ENCODE measurements at regions not wholly inside any gene's neighbourhood (a gene's known extent, or its start where the extent isn't known, plus 50 kb on each side); places are given as distances from the start of the nearest gene placed in this dataset.

DNA sequence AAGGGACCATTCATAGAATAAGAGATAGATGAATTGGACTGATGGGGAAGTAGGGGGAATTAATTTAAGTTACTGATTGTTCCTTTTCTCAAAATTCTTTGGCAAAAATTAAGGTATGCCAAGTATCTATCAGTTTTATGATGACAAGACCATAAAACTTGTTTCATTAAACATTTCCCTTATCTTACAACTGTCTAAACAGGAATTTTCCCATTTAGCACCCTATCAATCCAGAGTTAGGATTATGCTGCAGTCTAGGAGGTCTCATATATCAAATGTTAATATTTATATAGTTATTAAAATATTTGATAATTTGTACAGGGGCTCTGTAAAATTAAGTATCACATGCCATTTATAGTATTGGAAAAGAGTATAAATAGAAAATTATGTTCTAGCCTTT, 51.5 kb upstream of the ARID1B start:
- DNase-seq, result no peak

DNA sequence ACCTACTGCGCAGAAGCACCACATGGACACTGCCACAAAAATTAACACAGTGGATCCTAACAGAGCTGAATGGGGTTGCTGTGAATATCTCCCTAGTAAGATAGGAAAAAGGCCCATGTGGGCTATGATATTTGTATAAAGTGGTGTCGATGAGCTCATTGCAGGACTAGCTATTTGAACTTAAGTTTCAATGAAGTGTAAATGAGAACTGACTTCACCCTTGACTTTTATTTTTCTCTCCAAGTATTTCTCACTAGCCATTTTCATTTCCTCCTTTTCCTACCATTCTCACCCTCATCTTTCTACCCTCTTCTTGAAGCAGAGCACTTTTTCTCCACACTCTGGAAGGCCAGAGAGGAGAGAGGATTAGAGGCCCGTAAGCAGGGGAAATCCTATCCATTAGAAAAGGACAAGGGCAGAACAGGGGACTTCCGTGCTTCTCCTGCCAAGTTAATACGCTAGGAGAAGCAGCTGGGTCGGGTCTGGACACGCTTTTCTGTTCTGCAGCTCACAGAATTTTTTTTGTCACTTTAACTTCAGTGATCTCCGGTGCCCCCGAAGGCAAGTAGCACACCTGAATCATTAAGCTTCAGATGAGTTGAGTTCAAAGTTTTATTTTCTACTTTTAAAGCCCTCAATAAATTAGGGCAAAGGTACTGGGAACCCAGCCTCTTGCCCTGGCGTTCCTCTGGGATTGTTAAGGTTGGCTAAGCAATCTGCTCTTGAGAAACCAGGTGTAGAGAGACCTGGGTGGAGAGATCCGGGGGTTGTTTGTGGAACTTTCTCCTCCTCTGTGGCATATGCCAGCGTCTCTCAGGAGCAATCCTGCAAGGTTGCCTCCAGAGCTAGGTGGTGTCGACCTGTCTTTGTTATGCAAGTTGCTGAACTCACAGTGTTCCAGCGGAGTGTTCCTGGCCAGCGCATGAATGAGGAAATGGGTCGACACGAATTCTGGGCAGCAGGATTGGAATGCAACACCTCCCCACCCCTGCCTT, 56.2 kb upstream of the ARID1B start:
- peak; percentile 64 for DNase-seq

DNA sequence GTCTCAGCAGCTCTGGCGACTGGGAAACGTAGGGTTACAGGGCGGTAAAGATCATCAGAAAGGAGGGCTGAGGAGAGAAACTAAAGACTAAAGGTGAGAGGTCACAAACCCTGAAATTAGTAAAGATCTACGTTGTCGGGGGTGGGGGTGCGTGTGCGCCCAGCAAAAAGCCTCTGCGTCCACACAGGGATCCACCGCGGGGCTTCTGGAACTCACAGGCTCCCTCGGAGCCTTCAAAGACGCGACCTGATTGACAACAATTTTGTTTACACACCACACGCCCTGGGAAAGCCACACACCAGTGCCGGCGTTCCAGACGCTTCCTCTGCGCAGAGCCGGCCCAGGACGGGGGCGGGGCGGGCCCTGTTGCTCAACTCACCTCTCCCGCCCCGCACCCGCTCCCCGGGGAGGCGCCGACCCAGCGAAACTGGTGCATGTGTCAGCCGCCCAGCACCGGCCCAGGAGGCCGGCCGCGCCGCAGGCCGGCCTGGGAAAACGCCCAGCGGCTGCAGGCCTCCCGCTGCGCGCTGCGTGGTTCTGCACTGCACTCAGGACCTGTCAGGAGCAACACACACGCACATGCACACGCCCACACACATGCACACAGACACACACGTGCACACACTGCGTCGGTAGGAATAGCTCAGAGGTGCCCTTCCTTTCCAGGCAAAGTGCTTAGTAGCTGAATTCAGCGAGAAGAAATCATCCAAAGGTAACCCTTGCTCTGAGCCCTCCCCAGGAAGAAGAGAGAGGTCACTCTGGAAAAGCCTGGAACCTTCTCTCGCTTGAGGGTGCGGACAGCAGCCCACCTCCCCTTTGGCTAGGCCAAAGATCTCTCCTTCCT, 57.2 kb upstream of the ARID1B start:
- DNase-seq, result peak; percentile 97

DNA sequence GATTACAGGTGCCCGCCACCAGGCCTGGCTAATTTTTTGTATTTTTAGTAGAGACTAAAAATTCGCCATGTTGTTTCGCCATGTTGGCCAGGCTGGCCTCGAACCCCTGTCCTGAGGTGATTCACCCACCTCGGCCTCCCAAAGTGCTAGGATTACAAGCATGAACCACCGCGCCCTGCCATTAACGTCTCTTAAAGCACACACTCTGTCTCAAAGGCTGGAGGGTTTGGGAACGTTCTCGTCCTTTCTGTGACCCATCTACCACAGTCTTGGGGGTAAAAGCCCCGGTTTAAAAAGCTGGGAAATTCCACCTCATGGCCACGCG, 57.8 kb upstream of the ARID1B start:
- no peak for DNase-seq

DNA sequence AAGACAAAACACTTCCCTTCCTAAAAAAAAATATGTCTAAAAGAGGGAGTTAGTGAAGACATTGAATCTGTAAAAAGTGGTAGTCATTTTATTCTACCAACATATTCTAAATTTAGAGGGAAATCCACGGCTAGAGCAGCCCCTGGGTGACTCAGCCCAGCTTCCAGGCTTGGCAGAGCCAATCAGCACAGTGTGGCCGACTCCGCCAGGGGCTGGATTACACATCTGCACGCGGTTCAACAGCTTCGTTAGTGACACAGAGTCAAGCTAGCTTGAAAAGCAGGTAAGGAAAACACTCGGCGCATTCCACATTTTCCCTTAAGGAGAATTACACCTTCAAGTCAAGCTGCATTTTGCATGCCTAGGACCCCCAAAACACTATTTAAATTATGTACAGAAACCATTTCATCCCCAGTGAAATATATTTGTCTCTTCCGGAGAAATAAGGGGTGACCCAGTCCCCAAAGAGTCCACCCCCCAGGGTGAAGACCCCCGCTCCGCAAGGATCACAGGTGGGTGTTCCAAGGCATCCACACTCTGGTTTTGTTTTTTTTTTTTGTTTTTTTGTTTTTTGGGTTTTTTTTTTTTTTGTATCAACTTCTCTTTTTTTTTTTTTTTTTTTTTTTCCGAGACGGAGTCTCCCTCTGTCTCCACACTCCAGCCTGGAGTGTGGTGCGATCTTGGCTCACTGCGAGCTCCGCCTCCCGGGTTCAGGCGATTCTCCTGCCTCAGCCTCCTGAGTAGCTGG, 58.4 kb upstream of the ARID1B start:
- peak; percentile 93 for DNase-seq

DNA sequence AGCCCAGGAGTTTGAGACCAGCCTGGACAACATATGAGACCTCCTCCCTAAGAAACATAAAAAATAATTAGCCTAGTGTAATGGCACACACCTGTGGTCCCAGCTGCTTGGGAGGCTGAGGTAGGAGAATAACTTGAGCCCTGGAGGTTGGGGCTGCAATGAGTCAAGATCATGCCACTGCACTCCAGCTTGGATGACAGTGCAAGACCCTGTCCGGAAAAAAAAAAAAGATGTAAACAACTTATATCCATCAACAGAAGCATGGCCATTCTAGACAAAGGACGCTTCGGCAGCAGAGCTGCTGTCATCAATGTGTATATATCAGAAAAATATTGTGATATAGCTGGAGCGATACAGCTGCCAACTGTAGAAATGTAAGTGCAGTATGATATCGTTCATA, 59.6 kb upstream of the ARID1B start:
- no peak for DNase-seq

DNA sequence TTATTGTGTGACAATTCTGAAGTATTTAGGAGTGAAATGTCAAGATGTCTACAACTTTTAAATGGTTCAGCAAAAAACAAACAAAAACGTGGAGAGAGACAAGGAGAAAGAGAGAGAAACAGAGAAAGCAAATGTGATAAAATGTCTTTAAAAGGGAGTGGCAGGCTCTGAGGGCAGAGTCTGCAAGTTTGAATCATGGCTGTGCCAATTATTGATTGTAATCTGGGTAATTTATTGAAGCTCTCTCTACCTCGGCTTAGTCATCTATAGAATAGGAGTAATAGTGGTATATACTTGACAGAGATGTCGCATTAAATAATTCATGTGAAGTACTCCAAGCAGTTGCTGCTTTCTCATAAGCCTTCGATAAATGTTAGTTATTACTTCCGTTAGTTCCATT, 61.3 kb upstream of the ARID1B start:
- no peak for DNase-seq

DNA sequence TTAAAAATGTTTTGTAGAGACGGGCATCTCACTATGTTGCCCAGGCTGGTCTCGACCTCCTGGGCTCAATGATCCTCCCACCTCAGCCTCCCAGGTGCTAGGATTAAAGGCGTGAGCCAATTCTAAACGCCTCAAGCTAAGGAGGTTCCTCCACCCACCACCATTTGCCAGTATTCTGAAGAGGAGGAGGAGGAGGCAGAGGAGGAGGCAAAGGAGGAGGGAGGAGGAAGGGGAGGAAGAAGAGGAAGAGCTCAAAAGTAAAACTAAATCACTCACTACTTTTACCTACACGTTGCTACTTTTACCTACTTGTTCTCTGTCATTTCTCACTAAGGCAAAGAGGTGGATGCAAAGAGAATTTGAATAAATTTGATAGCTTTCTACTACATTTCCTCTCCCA, 63.6 kb upstream of the ARID1B start:
- DNase-seq, result no peak

DNA sequence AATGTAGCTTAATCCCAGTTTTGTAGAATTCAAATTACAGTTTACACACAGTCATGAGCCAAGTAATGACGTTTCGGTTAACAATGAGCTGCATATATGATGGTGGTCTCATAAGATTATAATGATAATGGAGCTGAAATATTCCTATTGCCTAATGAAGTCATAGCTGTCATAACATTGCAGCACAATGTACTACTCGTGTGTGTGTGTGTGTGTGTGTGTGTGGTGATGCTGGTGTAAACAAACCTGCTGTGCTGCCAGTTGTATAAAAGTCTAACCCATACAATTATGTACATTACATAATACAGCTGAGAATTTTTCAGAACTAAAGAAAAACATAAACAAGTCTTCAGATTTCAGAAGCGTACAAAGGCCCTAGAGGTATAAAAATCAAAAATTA, 66.7 kb upstream of the ARID1B start:
- no peak for DNase-seq

DNA sequence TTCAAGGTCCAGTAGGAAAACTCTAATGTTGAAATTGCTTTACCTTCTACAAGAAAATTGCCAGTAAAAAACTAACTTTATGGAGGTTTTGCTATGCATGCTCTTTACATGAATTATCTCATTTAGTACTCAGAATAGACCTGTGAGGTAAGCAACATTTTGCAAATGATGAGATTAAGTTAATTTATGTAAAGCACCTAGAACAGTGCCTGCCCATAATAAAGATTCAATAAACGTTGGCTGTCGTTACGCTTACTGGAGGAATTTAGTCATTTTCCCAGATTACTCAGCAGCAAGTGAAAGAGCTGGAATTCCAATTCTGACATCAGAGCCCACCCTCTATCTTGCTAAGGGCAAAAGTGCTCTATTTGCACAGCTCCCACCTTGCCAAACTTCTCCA, 69.4 kb upstream of the ARID1B start:
- no peak for DNase-seq

DNA sequence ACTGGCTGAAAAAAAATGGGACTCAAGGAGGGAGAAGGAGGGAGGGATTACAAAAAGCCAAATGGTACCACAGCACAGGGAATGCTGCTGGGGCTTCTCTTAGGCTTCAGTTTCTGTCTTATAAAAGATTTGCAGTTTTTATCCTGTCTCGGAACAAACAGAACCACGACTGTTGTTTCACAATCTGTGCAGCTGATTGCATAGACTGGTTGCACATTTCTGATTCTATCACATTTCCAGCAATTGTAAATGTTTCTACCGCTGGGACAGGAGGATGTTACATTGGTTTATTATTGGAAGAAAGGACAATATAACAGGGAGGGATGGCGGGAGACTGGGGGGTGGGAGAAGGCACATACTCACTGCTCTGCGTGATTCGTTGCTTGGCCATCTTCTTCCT, 73.5 kb upstream of the ARID1B start:
- DNase-seq, result no peak

DNA sequence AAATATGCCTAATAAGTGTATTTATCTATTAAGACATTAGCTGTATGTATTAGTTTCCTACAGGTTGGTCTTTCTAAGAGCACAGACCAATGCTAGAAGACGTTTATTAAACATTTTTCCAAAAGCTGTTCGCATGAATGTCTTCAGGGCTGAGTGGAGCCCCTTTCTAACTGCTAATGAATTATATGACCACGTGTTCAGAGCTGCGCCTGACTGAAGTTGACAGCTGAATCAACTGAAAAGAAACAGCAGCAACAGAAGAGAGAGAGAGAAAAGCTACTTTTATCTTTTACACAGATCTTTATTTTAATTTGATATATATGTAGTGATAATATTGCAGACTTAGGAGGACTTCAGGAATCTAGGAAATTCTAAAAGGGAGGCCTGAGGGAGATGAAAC, 75.2 kb upstream of the ARID1B start:
- DNase-seq, result no peak

DNA sequence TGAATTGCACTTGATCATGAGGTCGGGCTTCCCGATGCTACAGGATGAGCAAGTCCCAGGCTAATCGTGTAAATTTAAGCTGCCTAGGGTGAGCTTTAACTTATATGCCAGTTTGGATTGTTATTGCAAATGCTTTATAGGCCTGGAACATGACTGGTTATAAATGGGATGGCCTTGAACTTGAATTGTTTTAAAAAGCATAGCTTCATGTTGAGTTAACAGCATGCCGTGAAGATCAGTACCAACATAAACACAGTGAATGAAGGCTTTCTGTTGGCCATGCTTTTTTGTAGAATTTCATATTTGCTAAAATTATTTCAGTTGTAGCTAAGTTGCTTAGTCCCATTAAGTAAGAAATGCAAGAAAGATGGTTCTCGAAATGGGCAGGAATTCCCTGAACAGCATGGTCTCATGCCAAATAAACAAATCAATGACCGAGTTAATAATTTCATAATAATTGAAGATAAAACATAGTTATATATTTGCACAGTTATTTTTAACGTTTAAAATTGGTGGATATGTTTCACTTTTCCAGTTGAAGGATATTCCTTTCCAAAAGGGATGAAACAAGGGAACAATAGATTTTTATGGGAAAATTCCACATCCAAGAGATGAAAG, 76.6 kb upstream of the ARID1B start:
- DNase-seq, result no peak

DNA sequence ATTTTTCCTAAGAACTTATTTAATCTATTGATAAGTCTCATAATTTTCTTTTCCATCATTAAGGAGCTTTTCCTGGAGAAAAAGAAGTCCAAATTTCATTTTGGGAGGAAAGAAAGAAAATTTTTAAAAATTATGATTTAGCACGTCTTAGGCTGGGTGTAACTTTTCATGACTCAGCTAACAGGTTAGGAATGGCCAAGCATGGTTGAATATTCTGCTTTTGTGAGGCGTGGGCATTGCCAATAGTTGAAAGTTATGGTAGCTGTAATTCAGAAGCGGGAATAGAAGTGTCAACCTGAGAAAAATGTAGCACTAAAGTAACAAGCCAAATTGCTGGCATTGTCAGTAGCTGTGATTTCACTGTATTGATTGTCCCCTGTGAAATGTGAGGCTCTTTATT, 77.2 kb upstream of the ARID1B start:
- no peak for DNase-seq

DNA sequence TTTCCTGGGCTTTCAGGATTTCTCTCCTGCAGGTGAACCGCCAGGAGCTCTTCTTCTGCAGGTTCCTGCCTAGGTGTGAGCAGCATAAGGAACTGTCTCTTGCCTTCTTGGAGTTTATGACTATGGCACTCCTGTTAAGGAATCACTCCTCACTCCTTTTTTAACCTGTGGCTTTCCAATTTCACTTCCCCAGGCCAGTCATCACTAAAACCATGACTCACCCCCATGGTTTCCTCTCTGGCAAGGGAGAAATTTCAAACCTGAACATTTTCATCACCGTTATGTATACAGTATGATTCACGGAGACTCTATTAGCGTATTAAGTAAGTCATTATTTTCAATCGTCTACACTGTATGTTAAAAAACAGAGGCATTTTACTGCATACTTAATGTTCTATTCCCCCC, 78.2 kb upstream of the ARID1B start:
- no peak for DNase-seq

DNA sequence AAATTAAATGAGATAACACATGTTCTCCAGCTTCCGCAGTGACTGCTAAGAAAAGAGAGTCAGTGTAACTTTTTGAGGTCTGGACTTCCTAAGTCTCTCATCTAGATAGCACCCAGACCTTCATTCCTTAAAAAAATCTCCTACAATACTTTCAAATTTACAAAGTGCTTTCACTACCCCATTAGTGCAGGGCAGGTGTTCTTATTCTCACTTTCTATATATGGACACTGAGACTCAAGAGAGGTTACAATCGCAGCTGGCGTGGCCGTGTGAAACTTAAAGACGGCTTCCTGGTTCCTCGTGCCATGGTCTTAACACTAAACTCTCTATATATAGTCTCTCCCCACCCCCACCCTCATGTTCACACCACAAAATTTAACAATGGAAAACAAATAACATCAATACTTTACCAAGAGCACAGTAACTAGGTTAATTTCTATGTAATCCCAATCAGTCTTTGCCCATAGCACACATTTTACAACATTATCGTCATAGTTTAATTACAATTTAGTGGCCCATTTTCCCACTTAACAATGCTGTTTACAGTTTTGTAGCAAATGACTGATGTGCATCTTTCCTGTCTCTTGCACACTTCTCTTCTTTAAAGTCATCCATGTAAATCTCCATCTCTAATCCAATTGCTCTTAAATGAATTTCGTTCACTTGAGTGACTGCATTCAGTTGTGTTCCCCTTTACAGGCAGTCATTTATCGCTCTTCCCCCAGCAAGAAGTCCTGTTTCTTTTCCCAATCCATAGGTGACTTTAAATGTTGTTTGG, 78.8 kb upstream of the ARID1B start:
- DNase-seq, result no peak

DNA sequence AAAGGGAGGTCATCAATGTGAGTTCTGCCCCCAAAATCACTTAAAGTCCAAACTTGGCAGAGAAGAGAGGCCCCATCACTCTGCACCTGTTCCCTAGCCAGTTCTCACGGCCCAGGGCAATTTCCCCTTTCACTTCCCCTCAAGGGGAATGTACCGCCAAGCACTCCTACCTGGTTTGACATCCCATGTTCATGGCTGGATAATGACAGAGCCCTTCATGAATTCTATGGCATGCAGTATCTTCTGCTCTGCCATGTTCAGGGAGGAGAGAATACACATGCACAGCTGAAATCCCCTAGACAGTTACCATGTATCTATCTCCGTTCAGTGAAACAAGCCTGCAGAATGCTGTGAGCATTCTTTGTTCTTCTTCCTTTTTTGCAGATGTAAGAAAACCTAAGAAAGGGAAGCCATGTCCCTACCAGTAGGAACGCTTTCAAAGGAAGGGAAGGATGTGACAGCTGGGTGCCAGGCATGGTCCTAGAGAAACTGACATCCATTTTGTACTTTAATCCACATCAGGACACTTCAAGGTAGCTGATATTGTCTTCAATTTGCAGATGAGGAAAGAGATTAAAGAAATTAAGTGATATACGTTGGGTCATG, 79.8 kb upstream of the ARID1B start:
- no peak for DNase-seq

DNA sequence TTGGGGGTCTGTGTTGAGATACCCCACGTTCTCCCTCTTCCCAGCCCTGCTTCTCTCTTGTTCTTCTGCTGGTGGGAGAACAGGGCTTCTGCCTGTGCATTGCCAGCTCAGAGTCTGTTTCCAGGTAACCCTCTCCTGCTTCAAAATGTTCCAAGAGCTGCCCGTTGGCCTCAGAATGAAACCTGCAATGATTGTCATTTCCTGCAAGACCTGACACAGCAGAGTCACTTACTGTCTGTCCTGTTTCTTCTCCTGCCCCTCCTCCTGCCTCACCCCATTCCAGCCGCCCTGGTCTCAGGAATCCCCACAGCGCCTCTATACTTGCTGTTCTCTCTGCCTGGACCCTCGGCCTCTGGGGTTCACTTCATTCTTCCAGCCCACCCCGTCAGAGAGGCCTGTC, 81.4 kb upstream of the ARID1B start:
- DNase-seq, result no peak

DNA sequence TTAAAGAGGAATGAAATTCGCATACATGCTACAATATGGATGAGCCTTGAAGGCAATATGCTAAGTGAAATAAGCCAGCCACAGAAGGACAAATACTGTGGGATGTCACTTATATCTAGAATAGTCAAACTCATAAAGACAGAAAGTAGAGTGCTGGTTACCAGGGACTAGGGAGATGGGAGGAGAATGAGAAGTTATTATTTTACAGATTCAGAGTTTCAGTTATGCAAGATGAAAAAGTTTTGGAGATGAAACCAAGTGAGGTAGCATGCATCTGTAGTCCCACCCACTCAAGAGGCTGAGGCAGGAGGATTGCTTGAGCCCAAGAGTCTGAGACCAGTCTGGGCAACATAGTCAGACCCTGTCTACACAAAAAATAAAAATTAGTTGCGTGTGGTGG, 82.5 kb upstream of the ARID1B start:
- no peak for DNase-seq

DNA sequence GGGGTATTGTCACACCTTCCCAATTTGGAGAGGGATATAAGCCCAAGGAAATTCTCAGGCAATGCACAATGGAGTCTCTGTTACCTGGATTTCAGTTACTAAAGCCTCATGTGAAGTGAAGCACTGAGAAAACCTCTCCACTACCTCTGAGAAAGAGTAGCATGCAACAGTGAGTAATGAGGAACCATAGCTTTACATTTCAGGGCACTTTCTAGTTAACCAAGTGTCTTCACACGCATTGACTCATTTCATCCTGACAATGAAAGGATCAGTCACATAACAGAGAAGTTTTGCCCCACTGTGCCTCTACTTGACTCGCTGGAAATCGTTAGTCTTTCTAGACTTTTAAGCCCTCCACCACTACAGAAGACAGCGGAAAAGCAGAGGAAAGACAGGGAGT, 86.2 kb upstream of the ARID1B start:
- DNase-seq, result no peak

DNA sequence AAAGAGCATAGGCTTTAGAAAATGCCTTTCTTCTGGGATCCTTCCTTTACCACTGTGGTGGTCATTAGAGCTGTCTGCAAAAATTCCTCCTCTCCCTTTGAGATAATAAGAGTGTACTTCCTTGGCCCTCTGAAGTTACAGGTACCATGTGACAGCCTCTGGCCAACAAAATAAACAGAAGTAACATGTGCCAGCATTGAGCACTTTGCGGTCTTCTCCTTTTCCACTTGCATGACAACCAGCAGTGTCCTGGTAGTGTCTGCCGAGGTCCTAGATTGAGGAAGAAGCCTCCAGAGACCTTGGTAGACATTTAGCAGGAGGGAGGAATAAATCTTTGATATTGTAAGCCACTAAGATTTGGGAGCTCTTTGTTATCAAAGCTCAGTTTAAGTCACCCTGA, 87.5 kb upstream of the ARID1B start:
- no peak for DNase-seq

DNA sequence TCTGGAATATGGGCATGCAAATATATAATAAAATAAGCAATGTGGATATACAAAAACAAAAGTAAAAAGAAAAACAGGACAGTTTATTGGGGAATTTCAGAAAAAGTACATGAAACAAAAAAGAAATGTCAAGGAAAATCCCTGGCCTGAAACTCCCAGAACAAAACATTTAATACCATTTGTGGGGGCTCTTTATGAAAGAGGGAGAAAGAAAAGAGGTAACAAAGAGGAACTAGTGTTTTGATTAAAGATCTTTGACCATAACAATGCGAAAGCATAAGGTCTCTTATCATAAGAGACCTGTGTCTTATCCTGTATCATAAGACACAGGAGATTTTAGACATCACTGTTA, 88.6 kb upstream of the ARID1B start:
- DNase-seq, result no peak
